ENCODE measurements at regions not wholly inside any gene's neighbourhood (a gene's known extent, or its start where the extent isn't known, plus 50 kb on each side); places are given as distances from the start of the nearest gene placed in this dataset.

DNA sequence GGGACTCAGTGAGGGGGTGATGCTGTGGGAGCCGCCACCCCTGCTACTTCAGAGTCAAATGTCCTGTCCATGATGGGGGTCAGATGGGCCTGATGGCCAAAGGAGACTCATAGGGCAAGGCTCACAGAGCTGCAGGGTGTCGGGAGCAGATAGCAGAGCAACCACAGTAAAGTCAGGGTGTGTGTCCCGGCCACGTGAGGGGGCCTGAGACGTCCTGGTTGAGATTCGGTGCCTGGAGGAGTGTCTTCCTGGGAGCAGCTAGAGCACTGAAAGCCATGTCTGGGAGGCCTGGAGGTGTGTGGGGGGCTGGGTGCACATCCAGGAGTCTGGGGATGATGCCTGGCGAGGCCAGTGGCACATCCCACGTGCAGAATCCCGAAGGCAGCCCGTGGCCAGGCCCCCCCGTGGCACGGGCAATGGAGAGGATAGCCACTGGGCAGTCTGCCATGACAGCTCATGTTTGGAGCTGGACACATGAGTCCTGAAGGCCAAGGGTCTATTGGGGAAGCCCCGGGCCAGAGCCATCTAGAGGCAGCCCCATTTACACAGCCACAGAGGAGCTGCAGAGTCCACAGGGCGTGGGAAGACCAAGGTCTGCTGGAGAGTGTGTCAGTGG, 308.0 kb upstream of the SFSWAP start:
- Histone ChIP-seq H3K4me2 (ENCODE audit: low read depth, low read length) (no peak overlapping the region), H3K9me1 (ENCODE audit: insufficient read depth, low read length) (no peaks in the 10 kb centered on the region), H3K36me3 (ENCODE audit: control insufficient read depth, insufficient read depth, low read length) (no peaks in the 10 kb centered on the region), H2BK120ac (ENCODE audit: low read depth, low read length) (no peak overlapping the region), H2AK9ac (replicated peaks; ENCODE audit: low read depth, low read length, poor library complexity) (no peak overlapping the region), H3K27ac (ENCODE audit: insufficient read depth, low read length) (no peak overlapping the region), H2AFZ (replicated peaks; ENCODE audit: low read length, poor library complexity) (no peak overlapping the region), H4K91ac (ENCODE audit: insufficient read depth, low read depth, low read length) (no peak overlapping the region), H3K4me1 (ENCODE audit: control insufficient read depth, insufficient read depth, low read length) (no peaks in the 10 kb centered on the region), H2BK15ac (ENCODE audit: low read depth, low read length) (no peak overlapping the region), H3K79me1 (ENCODE audit: low read depth in 1 of 2, low read length in 2 of 2) (no peaks in the 10 kb centered on the region), H3K56ac (ENCODE audit: extremely low read depth, insufficient read depth, low read length) (no peak overlapping the region), H2AK5ac (ENCODE audit: low read depth, low read length) (no peak overlapping the region), H3K4ac (ENCODE audit: low read depth, low read length) (no peak overlapping the region), H3K14ac (replicated peaks; ENCODE audit: low read depth, low read length) (no peak overlapping the region), H4K8ac (ENCODE audit: low read depth in 2 of 2, low read length in 2 of 2) (no peak overlapping the region), H3K27me3 (ENCODE audit: control insufficient read depth, insufficient read depth, low read length) (no peaks in the 10 kb centered on the region), H4K5ac (ENCODE audit: low read depth, low read length) (no peak overlapping the region), H3K4me3 (ENCODE audit: insufficient read depth, low read depth, low read length) (no peak overlapping the region), H2BK20ac (ENCODE audit: low read depth, low read length) (no peak overlapping the region), H4K20me1 (ENCODE audit: insufficient read depth, low read length) (no peaks in the 10 kb centered on the region), H3K18ac (ENCODE audit: low read depth, low read length) (no peak overlapping the region), H3K23ac (ENCODE audit: low read depth, low read length) (no peak overlapping the region), H2BK5ac (ENCODE audit: low read depth, low read length, poor library complexity, severe bottlenecking) (no peak overlapping the region), H3K9ac (ENCODE audit: low read depth, low read length) (no peak overlapping the region), H3K9me3 (ENCODE audit: control insufficient read depth, insufficient read depth, low read length) (peaks cover 33% of the 10 kb centered on the region)
- CTCF ChIA-PET: no interaction called here
- TF ChIP-seq SMC3 (IDR thresholded peaks at IDR 0.05; ENCODE audit: low read depth, low read length): no peak
- TF ChIP-seq CEBPB (IDR thresholded peaks at IDR 0.05; ENCODE audit: low read depth, low read length): no peak
- no peak for TF ChIP-seq FOS (IDR thresholded peaks at IDR 0.05; ENCODE audit: low read depth, low read length)
- TF ChIP-seq MAFK (IDR thresholded peaks at IDR 0.05; ENCODE audit: low read depth, low read length): no peak
- TF ChIP-seq, protein P1, sequence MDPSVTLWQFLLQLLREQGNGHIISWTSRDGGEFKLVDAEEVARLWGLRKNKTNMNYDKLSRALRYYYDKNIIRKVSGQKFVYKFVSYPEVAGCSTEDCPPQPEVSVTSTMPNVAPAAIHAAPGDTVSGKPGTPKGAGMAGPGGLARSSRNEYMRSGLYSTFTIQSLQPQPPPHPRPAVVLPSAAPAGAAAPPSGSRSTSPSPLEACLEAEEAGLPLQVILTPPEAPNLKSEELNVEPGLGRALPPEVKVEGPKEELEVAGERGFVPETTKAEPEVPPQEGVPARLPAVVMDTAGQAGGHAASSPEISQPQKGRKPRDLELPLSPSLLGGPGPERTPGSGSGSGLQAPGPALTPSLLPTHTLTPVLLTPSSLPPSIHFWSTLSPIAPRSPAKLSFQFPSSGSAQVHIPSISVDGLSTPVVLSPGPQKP (IDR thresholded peaks at IDR 0.05; ENCODE audit: borderline replicate concordance, low read depth, low read length): no peak
- TF ChIP-seq, protein P2, sequence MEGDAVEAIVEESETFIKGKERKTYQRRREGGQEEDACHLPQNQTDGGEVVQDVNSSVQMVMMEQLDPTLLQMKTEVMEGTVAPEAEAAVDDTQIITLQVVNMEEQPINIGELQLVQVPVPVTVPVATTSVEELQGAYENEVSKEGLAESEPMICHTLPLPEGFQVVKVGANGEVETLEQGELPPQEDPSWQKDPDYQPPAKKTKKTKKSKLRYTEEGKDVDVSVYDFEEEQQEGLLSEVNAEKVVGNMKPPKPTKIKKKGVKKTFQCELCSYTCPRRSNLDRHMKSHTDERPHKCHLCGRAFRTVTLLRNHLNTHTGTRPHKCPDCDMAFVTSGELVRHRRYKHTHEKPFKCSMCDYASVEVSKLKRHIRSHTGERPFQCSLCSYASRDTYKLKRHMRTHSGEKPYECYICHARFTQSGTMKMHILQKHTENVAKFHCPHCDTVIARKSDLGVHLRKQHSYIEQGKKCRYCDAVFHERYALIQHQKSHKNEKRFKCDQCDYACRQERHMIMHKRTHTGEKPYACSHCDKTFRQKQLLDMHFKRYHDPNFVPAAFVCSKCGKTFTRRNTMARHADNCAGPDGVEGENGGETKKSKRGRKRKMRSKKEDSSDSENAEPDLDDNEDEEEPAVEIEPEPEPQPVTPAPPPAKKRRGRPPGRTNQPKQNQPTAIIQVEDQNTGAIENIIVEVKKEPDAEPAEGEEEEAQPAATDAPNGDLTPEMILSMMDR (conservative IDR thresholded peaks at IDR 0.05; ENCODE audit: low read depth, low read length): no peak
- TF ChIP-seq MXI1 (IDR thresholded peaks at IDR 0.05; ENCODE audit: borderline replicate concordance, low read depth, low read length): no peak
- no peak for TF ChIP-seq RAD21 (IDR thresholded peaks at IDR 0.05; ENCODE audit: low read length)
- TF ChIP-seq, protein P3, sequence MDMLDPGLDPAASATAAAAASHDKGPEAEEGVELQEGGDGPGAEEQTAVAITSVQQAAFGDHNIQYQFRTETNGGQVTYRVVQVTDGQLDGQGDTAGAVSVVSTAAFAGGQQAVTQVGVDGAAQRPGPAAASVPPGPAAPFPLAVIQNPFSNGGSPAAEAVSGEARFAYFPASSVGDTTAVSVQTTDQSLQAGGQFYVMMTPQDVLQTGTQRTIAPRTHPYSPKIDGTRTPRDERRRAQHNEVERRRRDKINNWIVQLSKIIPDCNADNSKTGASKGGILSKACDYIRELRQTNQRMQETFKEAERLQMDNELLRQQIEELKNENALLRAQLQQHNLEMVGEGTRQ (IDR thresholded peaks at IDR 0.05; ENCODE audit: low read depth, low read length): no peak
- TF ChIP-seq RFX5 (IDR thresholded peaks at IDR 0.05; ENCODE audit: low read depth, low read length): no peak
- no peak for TF ChIP-seq RCOR1 (IDR thresholded peaks at IDR 0.05; ENCODE audit: insufficient replicate concordance, low read length)
- TF ChIP-seq NFE2L2 (IDR thresholded peaks at IDR 0.05; ENCODE audit: low read depth, low read length): no peak
- TF ChIP-seq BHLHE40 (IDR thresholded peaks at IDR 0.05; ENCODE audit: low read depth, low read length): no peak
- no peak for TF ChIP-seq POLR2A (IDR thresholded peaks at IDR 0.05; ENCODE audit: low read depth, low read length)
- no peak for TF ChIP-seq CHD1 (IDR thresholded peaks at IDR 0.05; ENCODE audit: low read depth, low read length)
- BruUV-seq (replicated peaks): no TSS peak
- WGBS, 2 experiments (ENCODE audit: extremely low coverage in 2 of 2, insufficient read length in 1 of 2): 41% methylated on average over 9 of the region's 14 CpGs; no CpG with 5 or more reads in 1 of the 2 experiments
- intact Hi-C loops (cut with micrococcal nuclease): no loop called here
- no peak for DNase-seq
- dilution Hi-C loops (cut with HindIII; ENCODE audit: low sequenced_read_pairs, unreplicated experiment): no loop called here
- in situ Hi-C loops (cut with MboI; ENCODE audit: low sequenced_read_pairs): no loop called here
- POLR2A ChIA-PET (ENCODE audit: unreplicated experiment): no interaction called here
- ATAC-seq (ENCODE audit: low read depth): no peak

All from IMR-90 (cell line).